ENCODE measurements at regions not wholly inside any gene's neighbourhood (a gene's known extent, or its start where the extent isn't known, plus 50 kb on each side); places are given as distances from the start of the nearest gene placed in this dataset.

GRCh38 chr4:108533245-108533844 is 87.0 kb upstream of the RPL34 start:
- no peaks in the 10 kb centered on the region for H3K79me2 ChIP-seq (ENCODE audit: insufficient read depth, low read length)
- Mint-ChIP-seq H3K4me1 (peaks cover 9% of the 10 kb centered on the region), H3K27ac (peak overlapping the region in 1 of 7 donors; percentile 6), H3K27me3 (ENCODE audit: low read depth in 3 of 3) (peaks cover 2 to 6% (median 2%) of the 10 kb centered on the region in 3 donors), H3K9me3 (no peaks in the 10 kb centered on the region), H3K36me3 (no peaks in the 10 kb centered on the region), H3K4me3 (no peak overlapping the region)
- H4K20me1 ChIP-seq (ENCODE audit: insufficient read depth, low read length), result no peaks in the 10 kb centered on the region
- DNase-seq, result no peak
- intact Hi-C loops (cut with micrococcal nuclease), result no loop called here
- H3K9me3 ChIP-seq (replicated peaks in 1 of 2; ENCODE audit: control insufficient read depth in 1 of 2, insufficient read depth in 1 of 2, low read length in 2 of 2), result no peaks in the 10 kb centered on the region
- H3K4me1 ChIP-seq (ENCODE audit: control insufficient read depth in 1 of 2, insufficient read depth in 2 of 2, low read length in 2 of 2), result no peaks in the 10 kb centered on the region
- no peak overlapping the region for H2AFZ ChIP-seq (ENCODE audit: insufficient read depth, low read depth, low read length, poor library complexity, severe bottlenecking)
- no peak overlapping the region for H3K27ac ChIP-seq (ENCODE audit: low read depth in 1 of 2, low read length in 2 of 2)
- no peak overlapping the region for H3K4me2 ChIP-seq (replicated peaks; ENCODE audit: extremely low read depth, low read length, poor library complexity, severe bottlenecking)
- H3K9ac ChIP-seq (ENCODE audit: insufficient read depth, low read length, poor library complexity, severe bottlenecking), result no peak overlapping the region
- no peaks in the 10 kb centered on the region for H3K27me3 ChIP-seq (ENCODE audit: control insufficient read depth in 2 of 2, insufficient read depth in 2 of 2, low read length in 2 of 2)
- WGBS (ENCODE audit: insufficient coverage), result 0% methylated on average over 3 of the region's 4 CpGs
- no peaks in the 10 kb centered on the region for H3K36me3 ChIP-seq (replicated peaks in 1 of 2; ENCODE audit: control insufficient read depth in 1 of 2, insufficient read depth in 2 of 2, low read length in 2 of 2)
- TF ChIP-seq CTCF (IDR thresholded peaks at IDR 0.05), result no peak
- no peak overlapping the region for H3K4me3 ChIP-seq (replicated peaks in 1 of 3; ENCODE audit: low read depth in 2 of 3, low read length in 3 of 3)

- Histone ChIP-seq H3K4me2 (replicated peaks; ENCODE audit: extremely low read depth, low read length, poor library complexity, severe bottlenecking) (no peak overlapping the region), H3K9ac (ENCODE audit: insufficient read depth, low read length, poor library complexity, severe bottlenecking) (no peak overlapping the region), H3K79me2 (ENCODE audit: insufficient read depth, low read length) (no peaks in the 10 kb centered on the region), H3K9me3 (replicated peaks in 1 of 2; ENCODE audit: control insufficient read depth in 1 of 2, insufficient read depth in 1 of 2, low read length in 2 of 2) (no peaks in the 10 kb centered on the region), H3K27ac (ENCODE audit: low read depth in 1 of 2, low read length in 2 of 2) (no peak overlapping the region), H4K20me1 (ENCODE audit: insufficient read depth, low read length) (no peaks in the 10 kb centered on the region), H3K4me1 (ENCODE audit: control insufficient read depth in 1 of 2, insufficient read depth in 2 of 2, low read length in 2 of 2) (no peaks in the 10 kb centered on the region), H3K27me3 (ENCODE audit: control insufficient read depth in 2 of 2, insufficient read depth in 2 of 2, low read length in 2 of 2) (no peaks in the 10 kb centered on the region), H3K36me3 (replicated peaks in 1 of 2; ENCODE audit: control insufficient read depth in 1 of 2, insufficient read depth in 2 of 2, low read length in 2 of 2) (no peaks in the 10 kb centered on the region), H3K4me3 (replicated peaks in 1 of 3; ENCODE audit: low read depth in 2 of 3, low read length in 3 of 3) (no peak overlapping the region), H2AFZ (ENCODE audit: insufficient read depth, low read depth, low read length, poor library complexity, severe bottlenecking) (no peak overlapping the region)
- no peak overlapping the region for H3K4me3 Mint-ChIP-seq
- H3K4me1 Mint-ChIP-seq, result peaks cover 14% of the 10 kb centered on the region
- no peak overlapping the region for H3K27ac Mint-ChIP-seq
- intact Hi-C loops (cut with micrococcal nuclease), result no loop called here
- WGBS (ENCODE audit: insufficient coverage), result 7% methylated on average over 2 of the region's 2 CpGs
- no peaks in the 10 kb centered on the region for H3K9me3 Mint-ChIP-seq
- no peak for TF ChIP-seq CTCF (IDR thresholded peaks at IDR 0.05)
- no peaks in the 10 kb centered on the region for H3K36me3 Mint-ChIP-seq
- H3K27me3 Mint-ChIP-seq (ENCODE audit: low read depth in 3 of 3), result peaks cover 2 to 4% (median 2%) of the 10 kb centered on the region in 3 donors
- no peak for DNase-seq
These were observed 87.6 kb upstream of the RPL34 start for GRCh38 chr4:108532738-108533137.
